GM12878 (cell line): ENCODE measurements at regions not wholly inside any gene's neighbourhood (a gene's known extent, or its start where the extent isn't known, plus 50 kb on each side); places are given as distances from the start of the nearest gene placed in this dataset.

Experiments used
- ATAC-seq: fragments of 200-7000 bp; cut with Tn5 transposase; 3 replicates; pipeline ENCODE4 v1.9.1; 2020; ENCODE audit warnings: mild to moderate bottlenecking, moderate library complexity
- BruUV-seq: library from RNA; stranded (reverse); fragments of 400-500 nt; replicated peaks from 2 replicates; lab custom pipeline; 2021; lab: Mats Ljungman, UMichigan
- CTCF ChIA-PET: fragments of 300-600 bp; sonication (Branson Sonifier 250); formaldehyde crosslinking; extraction: SDS; loops from one replicate; lab custom pipeline; 2021; ENCODE audit warnings: inconsistent platforms; lab: Yijun Ruan, JAX
- POLR2A ChIA-PET: fragments of 350-600 bp; formaldehyde crosslinking; extraction: SDS; loops from one replicate; lab custom pipeline; 2021; ENCODE audit warnings: inconsistent platforms; lab: Charles Lee
- RAD21 ChIA-PET: fragments of 300-600 bp; sonication (Branson Sonifier 250); formaldehyde crosslinking; loops from one replicate; lab custom pipeline; 2023; ENCODE audit warnings: antibody characterized with exemption; ENCODE audit not compliant: unreplicated experiment; lab: Charles Lee
- SMC1A ChIA-PET: fragments of 300-600 bp; sonication (Branson Sonifier 250); formaldehyde crosslinking; loops from one replicate; lab custom pipeline; 2023; ENCODE audit not compliant: unreplicated experiment, uncharacterized antibody; lab: Charles Lee
- DNase-seq: peaks from one replicate; pipeline ENCODE4 v3.0.0-alpha.2; 2011; ENCODE audit warnings: low read depth, low spot score
- FAIRE-seq: peaks from 3 replicates; lab custom pipeline; 2011; peaks lifted over from hg19 to GRCh38; lab: Jason Lieb, UNC
- H2AFZ ChIP-seq: 2 replicates; pipeline ENCODE4 v1.6.0; 2011; ENCODE audit warnings: low read depth, low read length, control low read depth; ENCODE audit not compliant: control insufficient read depth
- H3K27ac ChIP-seq: 2 replicates; pipeline ENCODE4 v1.5.1; 2011; ENCODE audit warnings: control low read depth; ENCODE audit not compliant: control insufficient read depth, insufficient read depth
- H3K27me3 ChIP-seq, 2 experiments: replicated peaks in 1 of 2; 2 replicates each; pipeline versions ENCODE4 v1.6.0 to v1.6.1; 2011; ENCODE audit warnings: low read length in 1 of 2; ENCODE audit not compliant: control insufficient read depth in 2 of 2, insufficient read depth in 2 of 2
- H3K36me3 ChIP-seq, 2 experiments: 2 replicates each; pipeline ENCODE4 v1.5.1; 2011; ENCODE audit warnings: low read length in 1 of 2; ENCODE audit not compliant: control insufficient read depth in 2 of 2, insufficient read depth in 2 of 2
- H3K4me1 ChIP-seq: 2 replicates; pipeline ENCODE4 v1.6.1; 2011; ENCODE audit warnings: mild to moderate bottlenecking, low read length, moderate library complexity, mixed read lengths; ENCODE audit not compliant: control insufficient read depth, insufficient read depth
- H3K4me2 ChIP-seq: 2 replicates; pipeline ENCODE4 v1.6.0; 2011; ENCODE audit warnings: control low read depth; ENCODE audit not compliant: control insufficient read depth, insufficient read depth
- H3K4me3 ChIP-seq: fragments of 200-600 bp; sonication (generic); 2 replicates; pipeline ENCODE4 v1.5.1; 2016
- H3K79me2 ChIP-seq: 2 replicates; pipeline ENCODE4 v1.6.0; 2011; ENCODE audit warnings: low read length; ENCODE audit not compliant: control insufficient read depth, insufficient read depth
- H3K9ac ChIP-seq: 2 replicates; pipeline ENCODE4 v1.8.0; 2011; ENCODE audit warnings: low read length, control low read depth, mixed read lengths; ENCODE audit not compliant: control insufficient read depth, insufficient read depth
- H3K9me3 ChIP-seq: replicated peaks from 3 replicates; pipeline ENCODE4 v1.5.1; 2011; ENCODE audit warnings: mild to moderate bottlenecking, low read length; ENCODE audit not compliant: control insufficient read depth, insufficient read depth
- H4K20me1 ChIP-seq: 2 replicates; pipeline ENCODE4 v1.6.0; 2011; ENCODE audit not compliant: control insufficient read depth, insufficient read depth
- ASH2L ChIP-seq: fragments of 300-600, 200-600 bp; sonication (generic); IDR thresholded peaks from 2 replicates; pipeline ENCODE4 v1.6.1; 2017; ENCODE audit warnings: low read depth, mild to moderate bottlenecking, borderline replicate concordance
- EED ChIP-seq: sonication (generic); IDR thresholded peaks from 2 replicates; pipeline ENCODE4 v1.6.1; 2016; ENCODE audit warnings: antibody characterized with exemption, low read depth
- EGR1 ChIP-seq, 2 experiments: IDR thresholded peaks; 1 replicate in 1 of 2; 2 replicates in 1 of 2; pipeline ENCODE4 v1.6.1; 2011 to 2012; ENCODE audit warnings: low read depth in 2 of 2, low read length in 2 of 2, borderline replicate concordance in 1 of 2, mild to moderate bottlenecking in 1 of 2, moderate library complexity in 1 of 2
- FOXM1 ChIP-seq: IDR thresholded peaks from 2 replicates; pipeline ENCODE4 v1.6.1; 2012; ENCODE audit warnings: low read depth, mild to moderate bottlenecking, inconsistent platforms, low read length, moderate library complexity
- KAT2A ChIP-seq: conservative IDR thresholded peaks from 2 replicates; pipeline ENCODE4 v1.6.1; 2011; ENCODE audit warnings: low read depth, low read length; ENCODE audit not compliant: control insufficient read depth
- NRF1 ChIP-seq: conservative IDR thresholded peaks from 2 replicates; pipeline ENCODE4 v1.6.1; 2011; ENCODE audit warnings: mild to moderate bottlenecking, low read depth, low read length, improper control_type of control experiment
- ZBTB33 ChIP-seq: fragments of 450-650 bp; IDR thresholded peaks from 2 replicates; pipeline ENCODE4 v1.6.1; 2017; ENCODE audit warnings: mild to moderate bottlenecking
- ZNF24 ChIP-seq: fragments of 450-650 bp; IDR thresholded peaks from 2 replicates; pipeline ENCODE4 v1.6.1; 2017; ENCODE audit warnings: antibody characterized with exemption, mild to moderate bottlenecking
- ZSCAN29 ChIP-seq: fragments of 450-650 bp; IDR thresholded peaks from 2 replicates; pipeline ENCODE4 v1.6.1; 2017; ENCODE audit warnings: mild to moderate bottlenecking, moderate library complexity
- WGBS: methylation state at CpG from one replicate; pipeline ENCODE4 v1.1.6; 2016; ENCODE audit warnings: low lambda C conversion rate; ENCODE audit not compliant: insufficient replicate concordance, insufficient coverage; ENCODE audit errors: missing lambda C conversion rate; 5-methylcytosine and 5-hydroxymethylcytosine counted together
- in situ Hi-C: fragments of 300-500 bp; cut with MboI; formaldehyde crosslinking; loops from 9 replicates; pipeline ENCODE4 v1.14.3; 2018; ENCODE audit warnings: mixed read lengths
- intact Hi-C: fragments of 100-400 bp; cut with micrococcal nuclease; formaldehyde crosslinking; loops from one replicate; pipeline ENCODE4 v1.14.2; 2022; ENCODE audit not compliant: unreplicated experiment
- TF ChIP-seq, protein P1 (sequence below): IDR thresholded peaks from 2 replicates; pipeline ENCODE4 v1.6.1; 2012; ENCODE audit warnings: mild to moderate bottlenecking, low read depth, low read length
- TF ChIP-seq, protein P2 (sequence below): fragments of 450-650 bp; formaldehyde crosslinking; IDR thresholded peaks from 2 replicates; pipeline ENCODE4 v1.5.0; 2022; ENCODE audit warnings: mild to moderate bottlenecking, missing genetic modification characterization
- TF ChIP-seq, protein P3 (sequence below): IDR thresholded peaks from 2 replicates; pipeline ENCODE4 v1.6.1; 2012; ENCODE audit warnings: low read depth, low read length, improper control_type of control experiment
- TF ChIP-seq, protein P4 (sequence below): fragments of 150-350 bp; IDR thresholded peaks from 2 replicates; pipeline ENCODE4 v1.6.1; 2014; ENCODE audit warnings: mild to moderate bottlenecking, low read depth, low read length

DNA sequence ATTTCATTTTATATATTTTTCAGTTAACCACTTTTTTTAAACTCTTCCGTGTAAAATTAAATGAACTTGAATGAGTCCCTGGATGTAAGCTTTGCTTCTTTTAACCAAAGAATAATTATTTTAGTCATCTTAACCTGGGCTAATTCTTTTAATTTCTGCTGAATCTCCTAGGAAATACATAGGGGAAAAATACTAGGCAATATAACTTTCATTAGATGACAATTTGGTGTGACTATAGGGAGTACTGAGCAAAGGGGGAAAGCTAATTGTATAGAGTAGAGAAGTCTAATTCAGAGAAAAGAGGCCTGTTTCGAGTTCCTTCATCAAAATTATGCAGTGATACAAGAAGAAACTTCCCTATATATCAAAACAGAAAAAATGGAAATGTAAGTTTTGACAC lies 388.1 kb downstream of the NOVA1 start:
- RAD21 ChIA-PET: no interaction called here
- no peak overlapping the region for H3K4me2 ChIP-seq
- H3K27me3 ChIP-seq: no peaks in the 10 kb centered on the region
- intact Hi-C loops (no loop called here), in situ Hi-C loops (no loop called here)
- no peaks in the 10 kb centered on the region for H3K36me3 ChIP-seq
- FAIRE-seq (no peak), DNase-seq (no peak), ATAC-seq (no peak)
- H3K4me3 ChIP-seq: no peak overlapping the region
- no peak overlapping the region for H2AFZ ChIP-seq
- H3K9me3 ChIP-seq: no peaks in the 10 kb centered on the region
- no peaks in the 10 kb centered on the region for H4K20me1 ChIP-seq
- CTCF ChIA-PET: no interaction called here
- no peak overlapping the region for H3K27ac ChIP-seq
- BruUV-seq: no TSS peak
- SMC1A ChIA-PET: no interaction called here
- no peaks in the 10 kb centered on the region for H3K79me2 ChIP-seq
- WGBS: 36% methylated on average over 2 of the region's 2 CpGs
- H3K9ac ChIP-seq: no peak overlapping the region
- H3K4me1 ChIP-seq: no peaks in the 10 kb centered on the region
- POLR2A ChIA-PET: no interaction called here
- TF ChIP-seq, protein P1, sequence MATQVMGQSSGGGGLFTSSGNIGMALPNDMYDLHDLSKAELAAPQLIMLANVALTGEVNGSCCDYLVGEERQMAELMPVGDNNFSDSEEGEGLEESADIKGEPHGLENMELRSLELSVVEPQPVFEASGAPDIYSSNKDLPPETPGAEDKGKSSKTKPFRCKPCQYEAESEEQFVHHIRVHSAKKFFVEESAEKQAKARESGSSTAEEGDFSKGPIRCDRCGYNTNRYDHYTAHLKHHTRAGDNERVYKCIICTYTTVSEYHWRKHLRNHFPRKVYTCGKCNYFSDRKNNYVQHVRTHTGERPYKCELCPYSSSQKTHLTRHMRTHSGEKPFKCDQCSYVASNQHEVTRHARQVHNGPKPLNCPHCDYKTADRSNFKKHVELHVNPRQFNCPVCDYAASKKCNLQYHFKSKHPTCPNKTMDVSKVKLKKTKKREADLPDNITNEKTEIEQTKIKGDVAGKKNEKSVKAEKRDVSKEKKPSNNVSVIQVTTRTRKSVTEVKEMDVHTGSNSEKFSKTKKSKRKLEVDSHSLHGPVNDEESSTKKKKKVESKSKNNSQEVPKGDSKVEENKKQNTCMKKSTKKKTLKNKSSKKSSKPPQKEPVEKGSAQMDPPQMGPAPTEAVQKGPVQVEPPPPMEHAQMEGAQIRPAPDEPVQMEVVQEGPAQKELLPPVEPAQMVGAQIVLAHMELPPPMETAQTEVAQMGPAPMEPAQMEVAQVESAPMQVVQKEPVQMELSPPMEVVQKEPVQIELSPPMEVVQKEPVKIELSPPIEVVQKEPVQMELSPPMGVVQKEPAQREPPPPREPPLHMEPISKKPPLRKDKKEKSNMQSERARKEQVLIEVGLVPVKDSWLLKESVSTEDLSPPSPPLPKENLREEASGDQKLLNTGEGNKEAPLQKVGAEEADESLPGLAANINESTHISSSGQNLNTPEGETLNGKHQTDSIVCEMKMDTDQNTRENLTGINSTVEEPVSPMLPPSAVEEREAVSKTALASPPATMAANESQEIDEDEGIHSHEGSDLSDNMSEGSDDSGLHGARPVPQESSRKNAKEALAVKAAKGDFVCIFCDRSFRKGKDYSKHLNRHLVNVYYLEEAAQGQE: no peak
- no peak for TF ChIP-seq ZSCAN29
- no peak for TF ChIP-seq ZBTB33
- TF ChIP-seq KAT2A: no peak
- TF ChIP-seq, protein P2, sequence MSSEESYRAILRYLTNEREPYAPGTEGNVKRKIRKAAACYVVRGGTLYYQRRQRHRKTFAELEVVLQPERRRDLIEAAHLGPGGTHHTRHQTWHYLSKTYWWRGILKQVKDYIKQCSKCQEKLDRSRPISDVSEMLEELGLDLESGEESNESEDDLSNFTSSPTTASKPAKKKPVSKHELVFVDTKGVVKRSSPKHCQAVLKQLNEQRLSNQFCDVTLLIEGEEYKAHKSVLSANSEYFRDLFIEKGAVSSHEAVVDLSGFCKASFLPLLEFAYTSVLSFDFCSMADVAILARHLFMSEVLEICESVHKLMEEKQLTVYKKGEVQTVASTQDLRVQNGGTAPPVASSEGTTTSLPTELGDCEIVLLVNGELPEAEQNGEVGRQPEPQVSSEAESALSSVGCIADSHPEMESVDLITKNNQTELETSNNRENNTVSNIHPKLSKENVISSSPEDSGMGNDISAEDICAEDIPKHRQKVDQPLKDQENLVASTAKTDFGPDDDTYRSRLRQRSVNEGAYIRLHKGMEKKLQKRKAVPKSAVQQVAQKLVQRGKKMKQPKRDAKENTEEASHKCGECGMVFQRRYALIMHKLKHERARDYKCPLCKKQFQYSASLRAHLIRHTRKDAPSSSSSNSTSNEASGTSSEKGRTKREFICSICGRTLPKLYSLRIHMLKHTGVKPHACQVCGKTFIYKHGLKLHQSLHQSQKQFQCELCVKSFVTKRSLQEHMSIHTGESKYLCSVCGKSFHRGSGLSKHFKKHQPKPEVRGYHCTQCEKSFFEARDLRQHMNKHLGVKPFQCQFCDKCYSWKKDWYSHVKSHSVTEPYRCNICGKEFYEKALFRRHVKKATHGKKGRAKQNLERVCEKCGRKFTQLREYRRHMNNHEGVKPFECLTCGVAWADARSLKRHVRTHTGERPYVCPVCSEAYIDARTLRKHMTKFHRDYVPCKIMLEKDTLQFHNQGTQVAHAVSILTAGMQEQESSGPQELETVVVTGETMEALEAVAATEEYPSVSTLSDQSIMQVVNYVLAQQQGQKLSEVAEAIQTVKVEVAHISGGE: no peak
- no peak for TF ChIP-seq ZNF24
- no peak for TF ChIP-seq EED
- no peak for TF ChIP-seq NRF1
- TF ChIP-seq, protein P3, sequence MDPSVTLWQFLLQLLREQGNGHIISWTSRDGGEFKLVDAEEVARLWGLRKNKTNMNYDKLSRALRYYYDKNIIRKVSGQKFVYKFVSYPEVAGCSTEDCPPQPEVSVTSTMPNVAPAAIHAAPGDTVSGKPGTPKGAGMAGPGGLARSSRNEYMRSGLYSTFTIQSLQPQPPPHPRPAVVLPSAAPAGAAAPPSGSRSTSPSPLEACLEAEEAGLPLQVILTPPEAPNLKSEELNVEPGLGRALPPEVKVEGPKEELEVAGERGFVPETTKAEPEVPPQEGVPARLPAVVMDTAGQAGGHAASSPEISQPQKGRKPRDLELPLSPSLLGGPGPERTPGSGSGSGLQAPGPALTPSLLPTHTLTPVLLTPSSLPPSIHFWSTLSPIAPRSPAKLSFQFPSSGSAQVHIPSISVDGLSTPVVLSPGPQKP: no peak
- TF ChIP-seq, protein P4, sequence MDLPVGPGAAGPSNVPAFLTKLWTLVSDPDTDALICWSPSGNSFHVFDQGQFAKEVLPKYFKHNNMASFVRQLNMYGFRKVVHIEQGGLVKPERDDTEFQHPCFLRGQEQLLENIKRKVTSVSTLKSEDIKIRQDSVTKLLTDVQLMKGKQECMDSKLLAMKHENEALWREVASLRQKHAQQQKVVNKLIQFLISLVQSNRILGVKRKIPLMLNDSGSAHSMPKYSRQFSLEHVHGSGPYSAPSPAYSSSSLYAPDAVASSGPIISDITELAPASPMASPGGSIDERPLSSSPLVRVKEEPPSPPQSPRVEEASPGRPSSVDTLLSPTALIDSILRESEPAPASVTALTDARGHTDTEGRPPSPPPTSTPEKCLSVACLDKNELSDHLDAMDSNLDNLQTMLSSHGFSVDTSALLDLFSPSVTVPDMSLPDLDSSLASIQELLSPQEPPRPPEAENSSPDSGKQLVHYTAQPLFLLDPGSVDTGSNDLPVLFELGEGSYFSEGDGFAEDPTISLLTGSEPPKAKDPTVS: no peak
- TF ChIP-seq ASH2L: no peak
- TF ChIP-seq FOXM1: no peak
- no peak for TF ChIP-seq EGR1 (IDR thresholded peaks at IDR 0.05; ENCODE audit: borderline replicate concordance in 1 of 2, low read depth in 2 of 2, low read length in 2 of 2)
